ENCODE measurements at regions not wholly inside any gene's neighbourhood (a gene's known extent, or its start where the extent isn't known, plus 50 kb on each side); places are given as distances from the start of the nearest gene placed in this dataset.

DNA sequence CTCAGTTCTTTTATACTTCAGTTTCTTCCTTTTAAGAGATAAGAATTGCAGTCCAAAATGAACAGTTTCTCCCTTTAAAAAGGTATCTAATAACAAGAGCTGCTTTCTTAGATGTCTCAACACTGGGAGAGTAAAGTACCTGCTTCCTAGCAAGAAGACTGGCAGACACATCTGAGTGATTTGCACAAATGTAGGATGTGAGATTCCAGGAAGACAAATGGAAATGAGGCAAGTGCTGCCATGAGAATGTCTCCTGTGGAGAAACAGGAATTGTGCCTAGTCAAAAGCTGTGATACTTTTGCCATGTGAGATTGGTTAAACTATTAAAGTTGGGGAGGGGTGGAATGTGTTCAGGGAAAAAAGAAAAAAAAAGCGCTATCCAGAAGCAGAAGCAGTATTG lies 159.1 kb downstream of the HTR1A start:
- Mint-ChIP-seq H3K36me3 (no peaks in the 10 kb centered on the region), H3K27me3 (ENCODE audit: low read depth in 3 of 3) (peaks cover 0 to 2% (median 0%) of the 10 kb centered on the region in 3 donors), H3K27ac (no peak overlapping the region), H3K4me1 (no peaks in the 10 kb centered on the region), H3K4me3 (no peak overlapping the region), H3K9me3 (peaks cover 0 to 6% (median 2%) of the 10 kb centered on the region in 7 donors)
- TF ChIP-seq CTCF (IDR thresholded peaks at IDR 0.05): no peak
- H3K4me2 ChIP-seq (replicated peaks; ENCODE audit: extremely low read depth, low read length, poor library complexity, severe bottlenecking): no peak overlapping the region
- no peaks in the 10 kb centered on the region for H3K36me3 ChIP-seq (replicated peaks in 1 of 2; ENCODE audit: control insufficient read depth in 1 of 2, insufficient read depth in 2 of 2, low read length in 2 of 2)
- no peaks in the 10 kb centered on the region for H3K4me1 ChIP-seq (ENCODE audit: control insufficient read depth in 1 of 2, insufficient read depth in 2 of 2, low read length in 2 of 2)
- no peak for DNase-seq
- H2AFZ ChIP-seq (ENCODE audit: insufficient read depth, low read depth, low read length, poor library complexity, severe bottlenecking): no peak overlapping the region
- WGBS (ENCODE audit: insufficient coverage): 100% methylated on average over 1 of the region's 1 CpG
- no peak overlapping the region for H3K27ac ChIP-seq (ENCODE audit: low read depth in 1 of 2, low read length in 2 of 2)
- H3K79me2 ChIP-seq (ENCODE audit: insufficient read depth, low read length): no peaks in the 10 kb centered on the region
- no peaks in the 10 kb centered on the region for H4K20me1 ChIP-seq (ENCODE audit: insufficient read depth, low read length)
- H3K4me3 ChIP-seq (replicated peaks in 1 of 3; ENCODE audit: low read depth in 2 of 3, low read length in 3 of 3): no peak overlapping the region
- no peak overlapping the region for H3K9ac ChIP-seq (ENCODE audit: insufficient read depth, low read length, poor library complexity, severe bottlenecking)
- H3K9me3 ChIP-seq (replicated peaks in 1 of 2; ENCODE audit: control insufficient read depth in 1 of 2, insufficient read depth in 1 of 2, low read length in 2 of 2): peaks cover 0 to 15% of the 10 kb centered on the region in 2 donors
- intact Hi-C loops (cut with micrococcal nuclease): no loop called here
- no peaks in the 10 kb centered on the region for H3K27me3 ChIP-seq (ENCODE audit: control insufficient read depth in 2 of 2, insufficient read depth in 2 of 2, low read length in 2 of 2)

GRCh38 chr5:63794979-63795378 lies 167.3 kb downstream of the HTR1A start:
- Mint-ChIP-seq H3K27me3 (ENCODE audit: low read depth in 3 of 3) (no peaks in the 10 kb centered on the region), H3K27ac (no peak overlapping the region), H3K36me3 (no peaks in the 10 kb centered on the region), H3K4me3 (no peak overlapping the region), H3K9me3 (peaks cover 5 to 17% (median 9%) of the 10 kb centered on the region in 7 donors), H3K4me1 (no peaks in the 10 kb centered on the region)
- no CpG with 5 or more reads among the region's 2 CpGs for WGBS (ENCODE audit: insufficient coverage)
- H2AFZ ChIP-seq (ENCODE audit: insufficient read depth, low read depth, low read length, poor library complexity, severe bottlenecking): no peak overlapping the region
- intact Hi-C loops (cut with micrococcal nuclease): no loop called here
- H3K4me1 ChIP-seq (ENCODE audit: control insufficient read depth in 1 of 2, insufficient read depth in 2 of 2, low read length in 2 of 2): no peaks in the 10 kb centered on the region
- H3K9ac ChIP-seq (ENCODE audit: insufficient read depth, low read length, poor library complexity, severe bottlenecking): no peak overlapping the region
- no peak overlapping the region for H3K4me2 ChIP-seq (replicated peaks; ENCODE audit: extremely low read depth, low read length, poor library complexity, severe bottlenecking)
- H3K27me3 ChIP-seq (ENCODE audit: control insufficient read depth in 2 of 2, insufficient read depth in 2 of 2, low read length in 2 of 2): no peaks in the 10 kb centered on the region
- H4K20me1 ChIP-seq (ENCODE audit: insufficient read depth, low read length): no peaks in the 10 kb centered on the region
- H3K36me3 ChIP-seq (replicated peaks in 1 of 2; ENCODE audit: control insufficient read depth in 1 of 2, insufficient read depth in 2 of 2, low read length in 2 of 2): no peaks in the 10 kb centered on the region
- no peak for DNase-seq
- no peak overlapping the region for H3K27ac ChIP-seq (ENCODE audit: low read depth in 1 of 2, low read length in 2 of 2)
- TF ChIP-seq CTCF (IDR thresholded peaks at IDR 0.05): no peak
- no peaks in the 10 kb centered on the region for H3K79me2 ChIP-seq (ENCODE audit: insufficient read depth, low read length)
- H3K4me3 ChIP-seq (replicated peaks in 1 of 3; ENCODE audit: low read depth in 2 of 3, low read length in 3 of 3): no peak overlapping the region
- H3K9me3 ChIP-seq (replicated peaks in 1 of 2; ENCODE audit: control insufficient read depth in 1 of 2, insufficient read depth in 1 of 2, low read length in 2 of 2): peaks cover 9 to 19% of the 10 kb centered on the region in 2 donors

Data from CD14-positive monocyte (primary cell).